Fibroblast of mammary gland (primary cell): ENCODE measurements at regions not wholly inside any gene's neighbourhood (a gene's known extent, or its start where the extent isn't known, plus 50 kb on each side); places are given as distances from the start of the nearest gene placed in this dataset.

Experiments
- DNase-seq: peaks from one replicate; pipeline ENCODE4 v3.0.0-alpha.2; 2010; ENCODE audit warnings: low read depth
- H3K4me3 ChIP-seq: 2 replicates; pipeline ENCODE4 v1.5.1; 2011; ENCODE audit warnings: low read depth, mild to moderate bottlenecking, low read length, moderate library complexity; ENCODE audit not compliant: control insufficient read depth
- TF ChIP-seq, protein P1 (sequence below): conservative IDR thresholded peaks from 2 replicates; pipeline ENCODE4 v1.5.1; 2011; ENCODE audit warnings: low read depth, low read length, inconsistent platforms; ENCODE audit not compliant: control insufficient read depth, insufficient read depth

DNA sequence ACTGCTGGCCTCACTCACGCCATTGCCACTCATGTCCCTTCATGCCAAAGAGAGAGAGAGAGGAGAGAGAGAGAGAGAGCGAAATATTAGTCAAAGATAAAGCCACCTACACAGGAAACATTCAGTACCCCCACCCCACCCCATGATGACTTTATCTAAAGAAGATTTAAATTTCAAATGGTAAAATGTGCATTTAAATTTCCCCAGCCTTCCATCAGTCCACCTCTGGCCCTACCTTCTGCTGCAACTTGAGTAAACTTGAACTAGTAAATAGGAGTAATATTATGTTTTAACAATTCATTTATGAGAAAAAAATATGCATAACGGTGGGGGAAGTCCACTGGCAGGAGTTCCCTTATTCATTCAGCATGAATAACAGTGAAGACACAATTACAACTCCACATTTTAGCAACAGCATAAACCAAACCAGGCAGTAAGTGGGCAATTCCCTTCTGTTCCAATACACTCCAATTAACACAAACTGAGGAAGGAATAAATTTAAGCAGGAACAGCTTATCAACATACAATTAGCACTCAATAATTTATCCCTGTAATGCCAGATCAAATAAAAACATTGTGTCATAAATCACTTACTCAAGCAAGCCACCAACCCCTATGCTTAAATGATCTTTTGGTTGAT, 264.2 kb downstream of the LNPK start:
- no peak overlapping the region for H3K4me3 ChIP-seq
- TF ChIP-seq, protein P1, sequence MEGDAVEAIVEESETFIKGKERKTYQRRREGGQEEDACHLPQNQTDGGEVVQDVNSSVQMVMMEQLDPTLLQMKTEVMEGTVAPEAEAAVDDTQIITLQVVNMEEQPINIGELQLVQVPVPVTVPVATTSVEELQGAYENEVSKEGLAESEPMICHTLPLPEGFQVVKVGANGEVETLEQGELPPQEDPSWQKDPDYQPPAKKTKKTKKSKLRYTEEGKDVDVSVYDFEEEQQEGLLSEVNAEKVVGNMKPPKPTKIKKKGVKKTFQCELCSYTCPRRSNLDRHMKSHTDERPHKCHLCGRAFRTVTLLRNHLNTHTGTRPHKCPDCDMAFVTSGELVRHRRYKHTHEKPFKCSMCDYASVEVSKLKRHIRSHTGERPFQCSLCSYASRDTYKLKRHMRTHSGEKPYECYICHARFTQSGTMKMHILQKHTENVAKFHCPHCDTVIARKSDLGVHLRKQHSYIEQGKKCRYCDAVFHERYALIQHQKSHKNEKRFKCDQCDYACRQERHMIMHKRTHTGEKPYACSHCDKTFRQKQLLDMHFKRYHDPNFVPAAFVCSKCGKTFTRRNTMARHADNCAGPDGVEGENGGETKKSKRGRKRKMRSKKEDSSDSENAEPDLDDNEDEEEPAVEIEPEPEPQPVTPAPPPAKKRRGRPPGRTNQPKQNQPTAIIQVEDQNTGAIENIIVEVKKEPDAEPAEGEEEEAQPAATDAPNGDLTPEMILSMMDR: no peak
- DNase-seq: no peak

DNA sequence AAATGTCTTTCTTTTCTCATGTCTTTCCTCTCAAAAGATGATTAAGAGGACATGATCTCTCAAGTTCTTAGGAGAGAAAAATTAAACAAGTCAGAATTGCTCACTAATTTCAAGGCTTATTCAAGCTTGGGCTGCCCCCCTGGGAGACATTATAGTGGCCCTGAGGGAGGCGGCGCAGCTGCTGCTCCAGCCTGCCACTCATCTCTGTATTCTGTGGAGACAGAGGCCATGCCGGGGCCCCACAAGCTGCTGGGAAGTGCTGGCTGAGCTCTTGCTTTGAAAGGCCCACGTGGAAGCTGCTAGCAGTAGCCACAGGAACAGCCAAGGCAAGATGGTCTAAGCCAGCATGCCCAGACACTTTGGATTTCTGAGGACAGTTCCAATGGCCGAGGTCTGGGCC, 267.4 kb downstream of the LNPK start:
- no peak for DNase-seq
- TF ChIP-seq, protein P1: no peak

DNA sequence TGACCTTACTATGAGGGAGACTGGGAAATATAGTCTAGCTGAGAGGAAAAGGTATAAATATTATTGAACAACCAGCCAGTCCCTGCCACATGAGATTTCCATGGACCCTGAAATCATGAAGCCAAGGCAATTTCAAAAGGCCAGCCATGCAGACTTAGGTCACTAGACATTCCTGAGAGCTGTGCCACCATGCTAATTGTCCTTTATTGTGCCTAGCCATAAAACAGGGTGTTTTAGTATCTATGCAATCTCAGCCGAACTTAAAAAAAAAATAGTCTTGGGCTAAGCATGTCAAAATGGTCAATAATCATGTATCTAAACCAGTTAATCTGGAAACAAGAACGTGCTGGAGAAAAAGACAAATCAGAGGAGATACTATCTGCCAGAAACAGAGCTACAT, 269.5 kb downstream of the LNPK start:
- no peak overlapping the region for H3K4me3 ChIP-seq
- DNase-seq: no peak
- TF ChIP-seq, protein P1: no peak

More for the DNA sequence above, 267.4 kb downstream of the LNPK start:
- no peak overlapping the region for H3K4me3 ChIP-seq

- DNase-seq: no peak
- H3K4me3 ChIP-seq: no peak overlapping the region
- TF ChIP-seq, protein P1: no peak
Observed at GRCh38 chr2:175730050-175730449, 272.0 kb downstream of the LNPK start.

DNA sequence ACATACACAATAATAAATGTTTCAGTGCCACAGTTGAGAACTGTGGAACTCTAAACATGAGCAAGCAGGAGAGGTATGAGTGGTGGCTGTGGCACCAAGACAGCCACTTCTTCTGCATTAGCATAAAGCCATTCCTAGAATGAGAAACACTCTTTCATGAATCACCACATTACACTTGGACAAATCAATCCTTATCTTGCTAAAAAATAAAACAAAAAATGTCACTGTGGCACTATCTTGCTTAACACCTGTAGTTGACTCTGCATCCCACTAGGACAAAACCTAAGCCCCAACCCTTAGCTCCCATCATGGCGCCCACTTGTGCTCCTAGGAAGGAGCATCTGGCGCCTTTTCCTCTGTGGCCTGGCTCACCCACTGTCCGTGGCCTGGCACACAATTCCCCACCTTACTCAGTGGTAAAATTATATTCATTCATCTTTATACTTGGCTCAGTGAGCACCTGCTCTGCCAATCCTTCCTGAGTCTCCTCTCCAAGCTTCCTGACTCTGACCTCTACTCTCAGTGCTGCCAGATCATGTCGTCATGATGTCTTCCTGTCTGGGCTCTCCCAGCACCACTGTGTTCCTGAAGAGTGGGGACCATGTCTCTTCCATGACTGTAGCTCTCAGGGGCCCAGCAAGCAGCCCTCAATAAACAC, 272.9 kb downstream of the LNPK start:
- no peak for DNase-seq
- H3K4me3 ChIP-seq: no peak overlapping the region
- TF ChIP-seq, protein P1: no peak

- no peak for DNase-seq
- H3K4me3 ChIP-seq: no peak overlapping the region
- TF ChIP-seq, protein P1: no peak
Observed at GRCh38 chr2:175728032-175728431, 274.0 kb downstream of the LNPK start.
